ENCODE measurements at regions not wholly inside any gene's neighbourhood (a gene's known extent, or its start where the extent isn't known, plus 50 kb on each side); places are given as distances from the start of the nearest gene placed in this dataset.
"Not testable (repeated sequence)": the region's sequence is repeated elsewhere in the genome, so short reads cannot be mapped to it uniquely, and the experiment has no call there.

- FAIRE-seq (no peak), DNase-seq (ENCODE audit: insufficient read length) (no peak)
- TF ChIP-seq POLR2A (IDR thresholded peaks at IDR 0.05; ENCODE audit: low read depth, low read length): no peak
- TF ChIP-seq TAF1 (IDR thresholded peaks at IDR 0.05; ENCODE audit: borderline replicate concordance, low read depth, low read length): no peak
- no peak for TF ChIP-seq POLR2AphosphoS5 (IDR thresholded peaks at IDR 0.05; ENCODE audit: low read depth, low read length)
These were observed 175.1 kb upstream of the ETV3 start for GRCh38 chr1:157313240-157313807.

- TF ChIP-seq TAF1 (IDR thresholded peaks at IDR 0.05; ENCODE audit: borderline replicate concordance, low read depth, low read length): no peak
- no peak for TF ChIP-seq POLR2A (IDR thresholded peaks at IDR 0.05; ENCODE audit: low read depth, low read length)
- no peak for TF ChIP-seq POLR2AphosphoS5 (IDR thresholded peaks at IDR 0.05; ENCODE audit: low read depth, low read length)
- FAIRE-seq (no peak), DNase-seq (ENCODE audit: insufficient read length) (no peak)
These were observed 174.1 kb upstream of the ETV3 start for GRCh38 chr1:157312082-157312812.

- DNase-seq (ENCODE audit: insufficient read length) (no peak), FAIRE-seq (no peak)
- no peak for TF ChIP-seq POLR2A (IDR thresholded peaks at IDR 0.05; ENCODE audit: low read depth, low read length)
- no peak for TF ChIP-seq POLR2AphosphoS5 (IDR thresholded peaks at IDR 0.05; ENCODE audit: low read depth, low read length)
- no peak for TF ChIP-seq TAF1 (IDR thresholded peaks at IDR 0.05; ENCODE audit: borderline replicate concordance, low read depth, low read length)
These were observed 173.5 kb upstream of the ETV3 start for GRCh38 chr1:157311730-157312081.

- not testable (repeated sequence) for DNase-seq (ENCODE audit: insufficient read length); FAIRE-seq
These were observed 172.9 kb upstream of the ETV3 start for GRCh38 chr1:157310805-157311729.

GRCh38 chr1:157310401-157310800, 172.2 kb upstream of the ETV3 start:
- no peak for DNase-seq (ENCODE audit: insufficient read length)
- no peak for TF ChIP-seq POLR2AphosphoS5 (IDR thresholded peaks at IDR 0.05; ENCODE audit: low read depth, low read length)
- no peak for TF ChIP-seq TAF1 (IDR thresholded peaks at IDR 0.05; ENCODE audit: borderline replicate concordance, low read depth, low read length)
- TF ChIP-seq POLR2A (IDR thresholded peaks at IDR 0.05; ENCODE audit: low read depth, low read length): no peak
- FAIRE-seq: no peak

- FAIRE-seq (no peak), DNase-seq (ENCODE audit: insufficient read length) (no peak)
- no peak for TF ChIP-seq POLR2A (IDR thresholded peaks at IDR 0.05; ENCODE audit: low read depth, low read length)
- no peak for TF ChIP-seq TAF1 (IDR thresholded peaks at IDR 0.05; ENCODE audit: borderline replicate concordance, low read depth, low read length)
- no peak for TF ChIP-seq POLR2AphosphoS5 (IDR thresholded peaks at IDR 0.05; ENCODE audit: low read depth, low read length)
These were observed 169.3 kb upstream of the ETV3 start for GRCh38 chr1:157307491-157307890.

GRCh38 chr1:157306896-157307295, 168.7 kb upstream of the ETV3 start:
- FAIRE-seq (no peak), DNase-seq (ENCODE audit: insufficient read length) (no peak)
- TF ChIP-seq POLR2AphosphoS5 (IDR thresholded peaks at IDR 0.05; ENCODE audit: low read depth, low read length) (no peak), TAF1 (IDR thresholded peaks at IDR 0.05; ENCODE audit: borderline replicate concordance, low read depth, low read length) (no peak), POLR2A (IDR thresholded peaks at IDR 0.05; ENCODE audit: low read depth, low read length) (no peak)

- FAIRE-seq (no peak), DNase-seq (ENCODE audit: insufficient read length) (no peak)
- TF ChIP-seq TAF1 (IDR thresholded peaks at IDR 0.05; ENCODE audit: borderline replicate concordance, low read depth, low read length) (no peak), POLR2A (IDR thresholded peaks at IDR 0.05; ENCODE audit: low read depth, low read length) (no peak), POLR2AphosphoS5 (IDR thresholded peaks at IDR 0.05; ENCODE audit: low read depth, low read length) (no peak)
These were observed 166.1 kb upstream of the ETV3 start for GRCh38 chr1:157304271-157304670.

- DNase-seq (ENCODE audit: insufficient read length) (no peak), FAIRE-seq (no peak)
- TF ChIP-seq POLR2AphosphoS5 (IDR thresholded peaks at IDR 0.05; ENCODE audit: low read depth, low read length) (no peak), POLR2A (IDR thresholded peaks at IDR 0.05; ENCODE audit: low read depth, low read length) (no peak), TAF1 (IDR thresholded peaks at IDR 0.05; ENCODE audit: borderline replicate concordance, low read depth, low read length) (no peak)
These were observed 164.5 kb upstream of the ETV3 start for GRCh38 chr1:157302724-157303123.

- DNase-seq (ENCODE audit: insufficient read length) (no peak), FAIRE-seq (no peak)
- TF ChIP-seq POLR2A (IDR thresholded peaks at IDR 0.05; ENCODE audit: low read depth, low read length): no peak
- no peak for TF ChIP-seq TAF1 (IDR thresholded peaks at IDR 0.05; ENCODE audit: borderline replicate concordance, low read depth, low read length)
- TF ChIP-seq POLR2AphosphoS5 (IDR thresholded peaks at IDR 0.05; ENCODE audit: low read depth, low read length): no peak
These were observed 164.0 kb upstream of the ETV3 start for GRCh38 chr1:157302199-157302497.

- no peak for TF ChIP-seq POLR2A (IDR thresholded peaks at IDR 0.05; ENCODE audit: low read depth, low read length)
- FAIRE-seq: no peak
- DNase-seq (ENCODE audit: insufficient read length): no peak
These were observed 163.4 kb upstream of the ETV3 start for GRCh38 chr1:157301477-157302198.

- not testable (repeated sequence) for DNase-seq (ENCODE audit: insufficient read length); FAIRE-seq
These were observed 156.4 kb upstream of the ETV3 start for GRCh38 chr1:157294387-157295145.

Data from GM12892 (cell line).